LNCAP (cell line): ENCODE measurements at regions not wholly inside any gene's neighbourhood (a gene's known extent, or its start where the extent isn't known, plus 50 kb on each side); places are given as distances from the start of the nearest gene placed in this dataset.

Experiments used
- TF ChIP-seq, protein P1 (sequence below): fragments of 450-650 bp; IDR thresholded peaks from 2 replicates; pipeline ENCODE4 v1.5.1; 2017; ENCODE audit warnings: mild to moderate bottlenecking

DNA sequence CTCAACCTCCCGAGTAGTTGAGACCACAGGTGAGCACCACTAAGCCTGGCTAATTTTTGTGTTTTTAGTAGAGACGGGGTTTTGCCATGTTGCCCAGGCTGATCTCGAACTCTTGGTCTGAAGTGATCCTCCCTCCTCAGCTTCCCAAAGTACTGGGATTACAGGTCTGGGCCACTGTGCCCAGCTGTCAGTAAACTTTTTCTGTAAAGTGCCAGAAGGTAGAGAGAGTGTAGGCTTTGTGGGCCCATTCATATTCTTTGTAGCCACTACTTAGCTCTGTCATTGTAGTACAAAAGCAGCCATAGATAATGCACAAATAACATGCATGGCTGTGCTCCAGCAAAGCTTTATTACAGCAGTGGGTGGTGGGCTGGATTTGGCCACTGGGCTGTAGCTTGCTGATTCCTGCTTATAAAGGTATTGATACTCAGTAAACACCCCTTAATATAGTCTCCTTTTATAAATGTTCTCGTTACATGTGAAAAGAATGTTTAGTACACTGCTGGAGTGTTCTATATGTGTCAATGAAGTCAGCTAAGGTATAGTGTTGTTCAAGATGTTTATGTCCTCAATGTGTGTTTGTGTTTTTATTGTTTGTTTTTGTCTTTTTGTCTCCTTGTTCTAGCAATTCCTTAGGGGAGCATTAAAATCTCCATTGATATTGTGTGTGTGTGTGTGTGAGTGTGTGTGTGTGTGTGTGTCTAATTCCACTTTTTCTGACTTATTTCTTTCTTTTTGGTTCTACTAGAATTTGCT lies 644.7 kb upstream of the DPP6 start:
- TF ChIP-seq, protein P1, sequence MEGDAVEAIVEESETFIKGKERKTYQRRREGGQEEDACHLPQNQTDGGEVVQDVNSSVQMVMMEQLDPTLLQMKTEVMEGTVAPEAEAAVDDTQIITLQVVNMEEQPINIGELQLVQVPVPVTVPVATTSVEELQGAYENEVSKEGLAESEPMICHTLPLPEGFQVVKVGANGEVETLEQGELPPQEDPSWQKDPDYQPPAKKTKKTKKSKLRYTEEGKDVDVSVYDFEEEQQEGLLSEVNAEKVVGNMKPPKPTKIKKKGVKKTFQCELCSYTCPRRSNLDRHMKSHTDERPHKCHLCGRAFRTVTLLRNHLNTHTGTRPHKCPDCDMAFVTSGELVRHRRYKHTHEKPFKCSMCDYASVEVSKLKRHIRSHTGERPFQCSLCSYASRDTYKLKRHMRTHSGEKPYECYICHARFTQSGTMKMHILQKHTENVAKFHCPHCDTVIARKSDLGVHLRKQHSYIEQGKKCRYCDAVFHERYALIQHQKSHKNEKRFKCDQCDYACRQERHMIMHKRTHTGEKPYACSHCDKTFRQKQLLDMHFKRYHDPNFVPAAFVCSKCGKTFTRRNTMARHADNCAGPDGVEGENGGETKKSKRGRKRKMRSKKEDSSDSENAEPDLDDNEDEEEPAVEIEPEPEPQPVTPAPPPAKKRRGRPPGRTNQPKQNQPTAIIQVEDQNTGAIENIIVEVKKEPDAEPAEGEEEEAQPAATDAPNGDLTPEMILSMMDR: no peak

DNA sequence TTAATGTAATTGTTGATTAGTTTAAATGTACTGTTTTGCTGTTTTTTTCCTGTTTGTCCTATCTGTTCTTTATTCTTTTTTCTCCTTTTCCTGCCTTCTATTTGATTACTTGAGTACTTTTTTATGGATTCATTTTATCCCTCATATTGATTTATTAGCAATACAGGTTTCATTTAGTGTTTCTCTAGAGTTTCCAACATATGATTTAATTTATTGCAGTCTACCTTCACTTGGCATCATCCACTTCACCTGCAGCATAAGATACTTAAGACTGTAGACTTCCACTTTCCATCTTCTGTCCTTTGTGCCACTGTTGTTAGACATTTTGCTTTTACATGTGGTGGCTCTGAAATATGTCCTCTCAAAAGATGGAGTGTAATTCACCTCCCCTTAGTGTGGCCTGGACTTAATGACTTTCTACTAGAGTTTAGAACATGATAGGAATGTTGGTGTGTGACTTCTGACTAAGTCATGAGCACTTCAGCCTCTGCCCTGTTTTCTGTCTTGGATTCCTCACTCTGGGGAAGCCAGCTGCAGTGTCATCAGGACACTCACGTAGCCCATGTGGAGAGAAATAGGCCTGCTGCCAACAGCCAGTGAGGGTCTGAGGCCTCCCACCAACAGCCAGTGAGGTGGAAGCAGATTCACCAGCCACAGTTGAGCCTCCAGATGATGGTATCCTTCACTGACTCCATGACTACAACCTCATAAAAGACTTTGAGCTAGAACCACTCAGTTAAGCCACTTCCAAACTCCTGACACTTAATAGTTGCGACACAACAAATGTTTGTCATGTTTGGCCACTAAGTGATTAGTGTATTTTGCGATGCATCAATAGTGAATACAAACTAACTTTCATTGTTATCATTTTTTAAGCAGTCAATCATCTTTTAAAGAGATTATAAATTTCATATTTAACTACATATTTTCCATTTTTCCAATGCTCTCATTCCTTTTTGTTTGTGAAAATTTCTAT lies 643.5 kb upstream of the DPP6 start:
- TF ChIP-seq, protein P1: no peak

DNA sequence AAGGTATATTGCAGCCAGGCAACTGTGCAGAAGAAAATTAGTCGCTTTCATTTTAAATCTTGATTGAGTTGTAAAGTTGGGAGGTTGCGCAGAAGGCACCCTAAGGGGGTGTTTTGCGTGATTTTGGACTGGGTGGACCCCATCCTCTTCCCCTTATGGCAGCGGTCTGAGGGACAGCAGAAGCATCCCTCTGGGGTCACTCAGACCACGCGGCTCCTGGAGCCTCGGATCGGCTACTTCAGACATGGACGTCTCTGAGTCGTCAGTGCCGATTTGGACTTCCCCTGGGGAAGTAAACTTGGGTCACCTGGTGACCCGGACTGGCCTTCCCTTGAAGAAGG lies 639.0 kb upstream of the DPP6 start:
- TF ChIP-seq, protein P1: no peak

DNA sequence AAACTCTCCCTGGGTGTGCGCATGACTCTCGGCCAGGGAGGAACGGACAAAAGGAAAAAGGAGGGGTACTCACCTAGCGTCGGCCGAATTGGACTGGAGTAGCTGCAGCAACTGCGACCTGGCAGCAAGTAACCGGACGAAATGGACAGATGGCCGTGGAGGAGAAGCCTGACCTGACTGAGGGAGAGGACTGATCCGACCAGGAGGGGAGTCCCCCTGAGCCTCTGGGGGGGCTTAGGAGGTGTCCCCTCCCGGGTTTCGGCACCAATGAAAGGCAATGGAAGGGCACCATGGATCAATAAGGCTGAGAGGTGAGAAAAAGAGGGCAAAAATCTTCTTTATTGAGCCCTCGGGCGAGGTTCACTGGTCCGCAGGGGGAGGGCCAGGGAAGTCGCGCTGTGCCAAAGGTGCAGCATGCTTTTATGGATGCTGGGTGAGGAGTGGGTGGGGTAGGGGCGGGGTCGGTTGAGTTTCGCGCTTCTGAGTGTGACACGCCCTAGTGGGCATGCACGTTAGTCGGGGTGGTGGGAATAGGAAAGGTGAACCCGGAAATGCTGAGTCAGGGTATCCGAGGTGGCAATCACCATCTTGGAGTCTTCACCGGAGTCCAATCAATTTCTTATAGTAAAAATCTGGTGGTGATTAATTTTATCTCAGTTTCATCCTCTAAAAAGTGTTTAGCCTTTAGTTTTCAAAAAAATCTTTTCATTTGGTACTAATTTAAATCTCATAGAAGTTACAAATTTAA lies 638.5 kb upstream of the DPP6 start:
- TF ChIP-seq, protein P1: no peak

DNA sequence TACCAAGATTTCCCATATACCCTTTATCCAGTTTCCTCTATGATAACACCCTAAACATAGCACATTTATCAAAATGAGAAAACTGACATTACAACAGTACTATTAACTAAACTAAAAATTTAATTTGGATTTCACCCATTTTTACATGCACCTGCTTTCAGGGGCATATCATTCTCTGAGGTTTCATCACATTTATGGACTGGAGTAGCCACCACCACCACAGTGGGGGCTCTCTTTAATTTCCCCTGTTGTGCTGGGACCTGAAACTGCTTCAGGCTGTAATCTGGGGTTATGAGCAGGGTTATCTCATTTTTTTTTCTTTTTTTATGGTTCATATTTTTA lies 637.9 kb upstream of the DPP6 start:
- TF ChIP-seq, protein P1: no peak

DNA sequence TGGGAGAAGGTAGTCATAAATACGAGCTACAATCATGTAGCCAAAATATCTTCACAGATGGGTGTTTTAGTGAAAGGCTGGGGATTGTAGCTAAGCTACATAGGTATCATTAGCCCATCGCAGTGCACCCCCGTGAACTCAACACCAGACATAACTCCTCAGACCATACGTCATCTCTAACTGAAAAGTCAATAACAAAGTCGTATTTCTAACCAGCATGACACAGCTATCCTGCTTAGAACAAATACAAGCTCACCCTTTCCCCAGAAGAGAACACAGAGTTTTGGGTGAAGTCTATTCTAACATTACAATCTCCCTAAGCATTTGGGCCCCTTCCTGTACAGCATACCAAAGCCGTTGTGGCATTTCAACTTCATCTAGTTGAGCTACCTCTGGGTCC lies 636.6 kb upstream of the DPP6 start:
- TF ChIP-seq, protein P1: no peak
